HG02884 (cell line): ENCODE measurements at regions not wholly inside any gene's neighbourhood (a gene's known extent, or its start where the extent isn't known, plus 50 kb on each side); places are given as distances from the start of the nearest gene placed in this dataset.
A peak's percentile ranks its signal among the peaks of the same experiment; 100 is the strongest.
"Not testable (repeated sequence)": the region's sequence is repeated elsewhere in the genome, so short reads cannot be mapped to it uniquely, and the experiment has no call there.

Experiments used
- ATAC-seq: cut with Tn5 transposase; IDR thresholded peaks from one replicate; pipeline ENCODE4 v1.9.1; 2021; ENCODE audit warnings: mild to moderate bottlenecking, moderate library complexity; ENCODE audit not compliant: unreplicated experiment

DNA sequence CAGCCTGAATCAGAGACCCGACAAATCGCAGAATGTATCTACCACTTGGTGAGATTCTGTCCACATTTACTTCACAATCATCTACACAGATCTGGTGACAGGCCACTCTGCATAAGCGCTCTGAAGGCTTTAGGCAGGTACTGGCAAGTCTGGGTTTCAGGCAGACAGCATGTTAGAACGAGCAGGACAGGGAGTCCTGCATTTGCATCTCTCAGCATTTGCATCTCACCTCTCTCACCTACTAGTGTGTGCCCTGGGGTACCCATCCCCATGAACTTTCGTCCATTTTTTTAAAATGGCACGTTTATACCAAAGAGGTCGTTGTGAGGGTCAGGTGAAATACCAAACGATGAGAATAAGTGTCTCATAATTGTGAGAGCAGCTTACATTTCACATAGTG lies 108.2 kb downstream of the SPATA31A1 start:
- peak; percentile 35 for ATAC-seq

DNA sequence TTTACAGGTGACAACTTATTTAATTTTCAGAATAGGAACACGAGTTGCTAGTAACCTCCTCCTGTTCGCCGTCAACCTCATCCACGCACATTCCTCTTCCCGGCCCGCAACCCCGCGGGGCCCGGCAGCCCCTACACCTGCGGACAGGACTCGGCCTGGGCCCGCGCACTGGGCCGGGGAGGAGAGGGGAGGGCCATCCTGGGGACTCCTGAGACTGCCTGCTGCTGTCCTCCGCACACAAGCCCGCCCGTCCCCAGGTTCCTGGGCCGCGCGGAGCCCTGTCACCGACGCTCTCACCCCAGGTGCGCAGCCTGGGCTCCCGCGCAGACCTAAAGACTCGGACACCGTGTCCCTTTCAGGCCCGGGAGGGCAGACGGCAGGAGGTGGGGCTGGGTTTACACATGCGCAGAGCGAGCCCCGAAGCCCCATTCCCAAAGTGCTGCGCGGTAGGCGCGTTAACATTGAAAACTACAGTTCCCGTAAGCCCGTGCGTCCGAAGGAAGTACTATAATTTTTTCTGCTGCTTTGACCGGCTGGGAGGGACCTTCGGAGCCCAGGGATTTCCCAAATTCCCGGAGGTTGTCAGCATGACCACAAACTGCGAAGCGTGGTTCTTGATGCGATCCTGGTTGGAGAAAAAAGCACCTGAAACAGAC lies 108.8 kb downstream of the SPATA31A1 start:
- peak; percentile 91 for ATAC-seq

DNA sequence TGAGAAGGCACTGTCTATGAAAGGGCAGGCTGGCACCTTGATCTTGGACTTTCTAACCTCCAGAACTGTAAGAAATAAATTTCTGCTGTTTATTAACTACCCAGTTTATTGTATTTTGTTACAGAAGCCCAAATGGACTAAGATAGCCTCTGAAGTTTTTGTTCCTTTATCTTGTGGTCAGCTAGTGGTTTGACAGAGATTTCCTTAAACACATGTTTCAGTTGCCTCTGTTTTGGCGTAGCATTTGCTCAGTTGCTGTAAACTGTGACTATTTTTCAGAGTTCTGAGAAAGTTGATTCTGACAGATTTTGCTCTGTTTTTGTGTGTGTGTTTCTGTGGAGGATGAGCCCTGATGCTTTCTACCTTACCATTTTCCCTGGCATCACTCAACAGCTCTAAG lies 119.0 kb downstream of the SPATA31A1 start:
- ATAC-seq, result peak; percentile 96

DNA sequence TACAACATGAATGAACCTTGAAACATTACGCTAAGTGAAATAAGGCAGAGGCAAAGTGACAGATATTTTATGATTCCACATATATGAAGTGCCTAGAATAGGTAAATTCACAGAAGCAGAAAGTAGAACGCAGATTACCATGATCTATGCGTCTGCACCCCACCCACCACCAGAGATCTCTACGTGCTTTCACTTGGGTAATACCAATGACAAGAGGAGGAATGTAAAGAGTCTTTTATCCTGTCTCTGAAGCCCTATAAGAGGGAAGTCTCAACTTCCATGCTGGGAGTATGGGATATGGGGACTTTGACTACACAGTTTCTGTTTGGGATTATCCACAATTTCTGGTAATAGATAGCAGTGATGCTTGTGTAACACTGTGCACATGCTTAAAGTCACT lies 127.6 kb downstream of the SPATA31A1 start:
- not testable (repeated sequence) for ATAC-seq

DNA sequence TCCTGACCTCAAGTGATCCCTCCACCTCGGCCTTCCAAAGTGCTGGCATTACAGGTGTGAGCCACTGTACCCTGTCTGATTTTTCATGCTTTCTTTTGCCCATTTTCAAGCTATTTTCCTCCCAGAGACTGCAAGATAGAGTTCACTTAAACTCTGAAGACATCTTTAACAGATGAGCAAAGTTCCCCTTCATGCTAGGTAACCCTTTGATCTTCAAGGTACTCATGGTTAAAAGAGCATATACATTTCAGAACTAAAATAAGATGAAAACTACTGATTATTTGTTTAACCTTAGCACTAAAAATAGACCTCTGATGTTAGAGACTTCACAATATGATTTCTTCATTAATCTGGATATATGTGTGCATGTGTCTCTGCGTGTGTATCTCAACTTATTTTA lies 128.4 kb downstream of the SPATA31A1 start:
- ATAC-seq, result peak; percentile 35

DNA sequence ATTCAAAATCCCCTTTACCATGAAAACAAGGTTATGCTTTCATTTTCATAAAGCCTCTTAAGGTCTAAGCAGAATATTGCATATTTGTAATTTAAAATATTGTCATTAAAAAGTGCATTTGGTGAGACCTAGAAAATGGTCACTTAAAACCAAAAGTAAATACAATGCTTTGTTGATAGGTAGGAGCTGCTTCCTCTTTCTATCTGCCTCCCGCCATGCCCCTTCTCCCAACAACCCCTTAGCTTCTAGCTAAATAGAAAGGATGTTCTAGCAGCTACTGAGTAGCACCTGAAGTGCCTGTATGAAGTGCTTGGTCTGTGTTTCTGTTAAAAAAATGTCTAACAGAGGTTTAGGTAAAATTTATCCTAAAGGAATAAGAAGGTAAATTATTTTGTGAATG lies 128.8 kb downstream of the SPATA31A1 start:
- peak; percentile 80 for ATAC-seq

DNA sequence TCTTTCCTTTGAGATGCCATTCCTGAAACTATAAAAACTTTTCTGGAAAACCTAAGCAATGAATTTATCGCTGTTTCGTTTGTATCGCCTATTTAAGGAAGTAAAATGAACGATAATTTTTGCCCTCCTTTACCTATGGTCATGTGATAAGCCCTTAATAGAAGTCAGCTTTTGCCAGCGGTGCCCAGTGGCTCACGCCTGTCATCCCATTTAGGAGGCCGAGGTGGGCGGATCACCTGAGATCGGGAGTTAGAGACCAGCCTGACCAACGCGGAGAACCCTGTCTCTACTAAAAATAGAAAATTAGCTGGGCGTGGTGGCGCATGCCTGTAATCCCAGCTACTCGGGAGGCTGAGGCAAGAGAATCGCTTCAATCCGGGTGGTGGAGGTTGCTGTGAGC lies 132.0 kb downstream of the SPATA31A1 start:
- ATAC-seq, result not testable (repeated sequence)

DNA sequence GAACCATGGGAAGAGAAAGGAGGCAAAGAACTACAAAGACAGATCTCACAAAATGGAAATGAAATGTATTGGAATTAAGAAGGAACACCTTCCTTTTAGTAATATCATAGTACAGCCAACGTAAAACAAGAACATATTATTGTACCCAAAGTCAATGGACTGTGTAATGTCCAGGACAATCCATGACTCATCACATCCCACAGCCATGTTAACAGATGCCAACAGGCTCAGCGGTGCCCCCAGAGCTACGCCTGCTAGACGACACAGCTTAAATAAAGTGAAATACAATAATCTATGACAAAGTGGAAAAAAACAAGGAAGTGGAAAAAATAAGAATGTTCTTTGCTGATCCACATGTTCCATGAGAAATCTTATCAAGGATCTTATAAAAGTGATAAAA lies 140.8 kb downstream of the SPATA31A1 start:
- ATAC-seq, result not testable (repeated sequence)

DNA sequence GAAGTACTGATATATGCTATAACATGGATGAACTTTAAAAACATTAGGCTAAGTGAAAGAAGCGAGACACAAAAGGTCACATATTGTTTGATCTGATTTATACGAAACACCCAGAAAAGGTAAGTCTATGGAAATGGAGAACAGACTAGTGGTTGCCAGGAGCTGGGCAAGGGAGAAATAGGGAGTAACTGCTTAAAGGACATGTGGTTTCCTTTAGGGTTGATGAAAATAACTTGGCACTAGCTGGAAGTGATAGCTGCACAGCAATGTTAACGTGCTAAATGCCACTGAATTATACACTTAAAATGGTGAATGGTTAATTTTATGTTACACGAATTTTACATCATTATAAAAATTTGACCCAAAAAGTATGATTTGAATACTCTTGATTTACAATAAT lies 147.7 kb downstream of the SPATA31A1 start:
- ATAC-seq, result not testable (repeated sequence)

DNA sequence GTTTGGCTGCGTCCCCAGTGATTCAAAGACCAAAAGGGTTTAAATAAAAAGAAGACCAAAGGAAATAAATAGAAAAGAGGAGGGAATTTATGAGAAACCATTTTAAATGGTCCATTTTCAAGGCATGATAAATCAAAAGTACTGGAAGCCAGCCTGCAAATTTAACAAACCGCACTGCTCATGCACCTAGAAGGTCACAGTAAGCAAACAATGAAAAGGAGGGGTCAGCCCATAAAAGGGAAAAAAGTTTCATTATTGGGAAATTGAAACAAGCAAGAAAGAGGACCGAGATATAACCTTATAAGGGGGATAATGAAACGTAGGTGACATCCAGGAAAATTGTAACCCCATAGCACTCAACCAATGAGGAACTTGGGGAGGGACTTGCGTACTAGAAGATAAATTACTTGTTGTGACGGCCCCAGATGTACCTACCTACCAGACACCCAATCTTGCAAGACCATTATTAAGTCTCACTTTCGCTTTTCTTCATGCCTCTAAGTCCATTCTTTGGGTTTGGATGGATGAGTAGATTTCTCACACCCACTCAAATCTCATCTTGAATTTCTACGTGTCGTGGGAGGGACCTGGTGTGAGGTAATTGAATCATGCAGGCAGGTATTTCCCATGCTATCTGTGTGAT lies 172.0 kb downstream of the SPATA31A1 start:
- not testable (repeated sequence) for ATAC-seq

DNA sequence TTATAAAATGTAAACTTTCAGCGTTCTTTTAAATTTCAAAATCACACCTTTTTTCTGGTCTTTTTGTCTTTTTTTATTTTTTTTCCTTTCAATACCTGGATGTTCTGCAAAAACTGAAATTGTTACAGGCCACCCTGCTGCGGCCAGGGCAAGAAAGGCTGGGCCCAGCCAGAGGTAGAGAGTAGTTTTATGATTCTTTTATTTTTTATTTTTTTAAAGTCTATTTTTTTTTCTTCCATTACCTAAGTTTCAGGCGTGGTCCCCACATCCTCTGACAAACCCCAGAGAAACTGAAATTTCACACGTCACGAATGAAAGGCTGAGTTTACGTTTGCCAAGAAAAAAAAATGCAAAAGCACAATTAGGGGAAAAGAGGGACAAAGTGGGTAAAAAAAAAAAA lies 177.1 kb downstream of the SPATA31A1 start:
- ATAC-seq, result not testable (repeated sequence)

DNA sequence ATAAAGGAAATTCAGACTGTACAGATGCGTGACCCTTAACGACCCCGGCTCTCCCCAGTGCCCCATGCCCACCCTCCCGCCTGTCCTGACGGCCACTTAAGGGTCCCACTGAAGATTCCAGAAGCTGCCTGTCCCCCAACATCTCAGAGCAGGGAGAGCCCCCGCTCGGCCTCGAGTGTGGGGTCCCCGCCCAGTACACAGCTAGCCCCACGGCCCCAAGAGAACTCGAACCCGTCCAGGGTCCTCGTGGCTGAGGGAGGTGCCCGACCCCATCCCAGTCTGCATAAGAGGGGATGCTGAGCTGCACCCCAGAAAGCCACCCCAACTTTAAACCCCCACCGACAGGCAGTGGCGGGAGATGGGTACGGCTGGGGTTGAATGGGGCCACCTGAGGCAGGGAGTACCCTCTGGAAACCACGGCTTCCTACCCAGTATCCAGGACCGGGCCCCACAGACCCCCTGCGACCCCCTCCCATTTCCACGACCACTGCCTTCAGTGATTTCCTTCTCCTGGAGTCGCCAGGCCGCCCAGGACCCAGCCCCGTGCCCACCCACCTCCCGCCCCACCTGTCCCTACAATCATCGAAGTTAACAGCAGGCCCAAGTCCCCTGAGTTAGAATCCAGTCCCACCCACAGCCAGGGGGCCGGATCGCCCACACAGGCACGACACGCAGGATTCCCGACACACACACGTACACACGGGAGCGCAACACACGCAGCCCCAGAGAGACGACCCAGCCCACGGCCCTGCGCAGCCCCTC lies 177.7 kb downstream of the SPATA31A1 start:
- not testable (repeated sequence) for ATAC-seq

DNA sequence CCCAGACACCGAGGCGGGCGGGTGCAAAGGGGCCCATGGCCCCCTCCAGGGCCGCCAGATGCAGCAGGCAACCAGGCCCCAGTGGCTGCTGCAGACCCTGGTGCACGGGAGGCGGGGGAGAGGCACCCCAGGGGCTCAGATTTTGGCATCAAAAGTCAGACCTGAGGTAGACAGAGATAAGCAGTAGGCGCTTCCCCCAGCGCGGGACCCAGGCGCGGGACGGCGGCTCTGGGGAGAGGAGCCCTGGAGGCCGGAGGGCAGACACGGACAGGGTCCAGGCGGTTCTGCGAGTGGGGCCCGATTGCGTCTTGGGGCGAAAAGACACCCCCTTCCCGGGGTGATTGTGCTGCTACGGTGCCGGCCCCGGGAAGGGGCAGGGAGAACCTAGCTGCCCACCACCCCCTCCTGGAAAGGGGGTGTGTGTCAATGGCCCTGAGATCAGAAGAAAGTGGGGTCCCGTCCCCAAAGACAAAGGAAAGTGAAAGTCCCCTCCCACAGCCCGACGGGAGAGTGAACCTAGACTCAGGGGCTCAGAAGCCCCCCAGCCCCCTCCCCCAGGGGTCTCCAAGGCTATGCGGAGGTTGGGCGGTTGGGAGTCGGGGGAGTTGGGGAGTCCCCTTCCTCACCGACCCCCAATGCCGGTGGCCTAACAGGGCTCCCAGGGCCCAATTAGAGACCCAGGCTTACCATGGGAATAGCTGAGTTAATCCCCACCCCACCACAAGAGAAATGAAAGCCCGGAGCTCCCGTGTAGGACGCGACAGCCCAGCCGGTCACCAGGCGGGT lies 178.5 kb downstream of the SPATA31A1 start:
- ATAC-seq, result not testable (repeated sequence)

DNA sequence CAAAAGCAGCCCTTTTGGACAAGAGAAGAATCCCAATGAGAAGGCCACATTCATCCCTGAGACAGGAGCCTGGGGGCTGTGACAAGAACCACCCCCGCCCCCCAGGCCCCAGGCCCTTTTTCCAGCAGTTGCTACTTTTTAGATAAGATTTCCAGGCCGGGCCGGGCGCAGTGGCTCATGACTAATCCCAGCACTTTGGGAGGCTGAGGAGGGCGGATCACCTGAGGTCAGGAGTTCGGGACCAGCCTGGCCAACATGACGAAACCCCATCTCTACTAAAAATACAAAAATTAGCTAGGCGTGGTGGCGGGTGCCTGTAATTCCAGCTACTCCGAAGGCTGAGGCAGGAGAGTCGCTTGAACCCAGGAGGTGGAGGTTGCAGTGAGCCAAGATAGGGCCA lies 179.4 kb downstream of the SPATA31A1 start:
- not testable (repeated sequence) for ATAC-seq

DNA sequence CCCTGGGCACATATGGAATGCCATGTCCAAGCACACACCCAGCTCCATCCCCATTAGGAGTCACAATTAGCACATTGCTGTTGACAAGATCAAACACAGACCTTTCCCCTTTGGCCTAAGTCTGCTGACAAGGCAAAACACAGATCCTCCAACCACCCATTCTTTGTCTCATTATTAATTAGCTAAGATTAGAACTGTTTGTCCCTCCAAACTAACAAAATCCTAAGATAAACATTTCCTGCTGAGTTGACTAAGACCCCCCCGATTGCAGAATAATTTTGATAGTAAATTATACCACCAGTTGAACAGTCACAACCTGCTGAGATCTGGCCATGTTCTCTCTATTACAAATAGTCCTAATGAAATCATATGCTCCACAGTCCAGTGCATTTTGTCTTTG lies 186.7 kb downstream of the SPATA31A1 start:
- ATAC-seq, result not testable (repeated sequence)

DNA sequence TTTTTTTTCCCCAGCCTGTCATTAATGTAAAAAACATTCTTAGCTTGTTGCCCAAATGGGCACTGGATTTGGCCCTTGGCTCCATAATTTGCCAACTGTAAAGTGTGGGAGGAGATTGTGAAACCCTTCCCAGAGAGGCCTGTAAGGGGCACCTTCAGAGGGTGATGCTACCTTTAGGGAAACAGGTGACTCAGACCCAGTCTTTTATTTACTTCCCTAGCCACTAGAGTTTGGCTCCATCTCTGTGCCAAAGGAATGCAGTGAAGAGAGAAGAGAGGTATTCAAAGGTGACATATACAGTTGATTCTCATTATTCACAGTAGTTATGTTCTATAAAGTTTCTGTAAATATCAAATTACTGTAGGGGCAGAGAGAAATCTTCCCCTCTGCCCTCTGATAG lies 189.6 kb downstream of the SPATA31A1 start:
- not testable (repeated sequence) for ATAC-seq

DNA sequence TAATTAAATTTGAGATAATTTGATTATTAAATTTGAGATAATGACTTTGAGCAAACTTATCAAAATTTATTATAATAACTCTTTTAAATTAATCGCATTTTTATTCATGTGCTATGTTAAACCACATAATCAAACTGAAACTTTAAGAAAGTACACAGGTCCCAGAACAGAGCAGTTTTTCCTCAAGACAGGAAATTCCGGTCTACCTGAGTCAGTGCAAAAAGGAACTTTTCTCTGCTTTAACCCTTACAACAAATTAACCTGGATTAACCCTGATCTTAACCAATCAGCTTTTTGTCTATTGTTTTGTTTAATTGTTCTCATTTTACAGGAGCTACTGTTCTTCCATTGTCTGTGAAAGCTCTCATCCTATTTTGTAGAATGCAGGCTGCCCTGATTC lies 195.1 kb downstream of the SPATA31A1 start:
- ATAC-seq, result not testable (repeated sequence)

DNA sequence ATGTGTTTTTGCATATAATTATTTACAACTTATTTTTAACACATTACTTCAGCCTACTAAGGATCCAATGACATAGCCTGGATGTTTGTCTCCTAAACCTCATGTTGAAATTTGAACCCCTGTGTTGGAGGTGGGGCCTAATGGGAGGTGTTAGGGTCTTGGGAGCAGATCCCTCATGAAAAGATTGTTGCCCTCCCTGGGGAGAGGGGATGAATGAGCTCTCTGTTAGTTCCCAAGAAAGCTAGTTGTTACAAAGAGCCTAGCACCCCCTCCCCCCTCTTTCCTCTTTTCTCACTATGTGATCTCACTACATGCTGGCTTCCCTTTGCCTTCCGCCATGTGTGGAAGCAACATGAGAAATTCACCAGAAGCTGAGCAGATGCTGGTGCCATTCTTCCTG lies 196.1 kb downstream of the SPATA31A1 start:
- not testable (repeated sequence) for ATAC-seq

DNA sequence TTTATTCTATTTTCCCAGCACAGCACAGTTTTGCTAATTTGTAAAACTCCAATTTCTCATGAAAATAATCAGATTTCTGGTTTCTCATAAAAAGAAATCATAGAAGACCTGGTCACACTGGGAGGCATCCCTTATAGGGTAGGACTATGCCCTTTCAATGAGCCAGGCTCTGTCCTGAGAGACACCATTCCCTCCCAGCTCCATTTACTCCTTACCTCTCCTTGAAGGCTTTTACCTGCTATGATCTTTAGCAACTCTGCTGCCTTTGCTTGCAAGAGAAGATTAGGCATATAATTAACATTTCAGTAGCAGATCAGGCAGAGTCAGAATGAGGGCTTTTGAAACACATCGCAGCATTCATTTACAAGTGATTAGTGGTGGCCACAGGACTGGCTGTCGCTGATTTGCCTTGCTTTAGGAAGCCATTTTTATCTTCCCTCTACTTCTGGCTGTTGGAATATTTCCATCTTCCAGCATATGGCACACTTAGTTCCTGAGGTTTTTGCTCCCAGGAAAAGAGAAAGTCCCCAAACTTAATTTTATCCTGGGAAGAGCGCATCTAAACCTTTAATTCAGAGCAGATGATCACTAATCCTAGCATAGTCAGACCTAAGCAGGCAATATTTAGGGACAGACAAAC lies 196.9 kb downstream of the SPATA31A1 start:
- not testable (repeated sequence) for ATAC-seq

DNA sequence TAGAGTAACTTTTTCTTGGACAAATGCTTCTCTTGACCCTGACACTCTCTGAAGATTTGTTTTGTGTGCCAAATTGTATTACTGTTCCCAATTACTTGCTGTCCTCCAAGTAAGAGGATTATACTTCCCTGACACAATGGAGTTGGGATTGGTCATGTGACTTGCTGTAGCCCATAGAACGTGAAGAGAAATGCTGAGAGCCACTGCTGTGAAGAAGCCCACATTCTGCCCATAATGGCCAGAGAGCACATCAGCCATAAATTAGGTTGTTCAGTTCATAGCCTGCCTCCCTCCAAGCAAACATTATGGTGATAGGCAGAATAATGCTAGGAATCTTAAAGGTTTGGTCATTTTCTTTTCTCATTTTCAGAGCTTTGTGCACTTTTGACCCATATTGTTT lies 198.9 kb downstream of the SPATA31A1 start:
- not testable (repeated sequence) for ATAC-seq

DNA sequence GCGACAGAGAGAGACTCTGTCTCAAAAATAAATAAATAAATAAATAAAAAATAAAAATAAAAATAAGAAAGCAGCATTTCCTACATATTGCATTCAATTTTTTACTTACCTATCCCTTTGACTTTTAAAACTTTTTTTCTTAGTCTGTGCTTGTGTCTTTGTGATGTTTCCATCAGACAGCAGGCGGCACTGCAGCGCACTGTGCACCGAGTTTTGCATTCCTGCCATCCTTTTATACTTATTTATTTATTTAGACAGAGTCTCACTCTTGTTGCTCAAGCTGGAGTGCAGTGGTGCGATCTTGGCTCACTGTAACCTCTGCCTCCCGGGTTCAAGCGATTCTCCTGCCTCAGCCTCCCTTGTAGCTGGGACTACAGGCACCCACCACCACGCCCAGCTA lies 203.9 kb downstream of the SPATA31A1 start:
- ATAC-seq, result not testable (repeated sequence)
